Prostate gland (tissue), 2 donors: ENCODE measurements at regions not wholly inside any gene's neighbourhood (a gene's known extent, or its start where the extent isn't known, plus 50 kb on each side); places are given as distances from the start of the nearest gene placed in this dataset.

Source experiments
- POLR2AphosphoS5 ChIP-seq: sonication (generic); formaldehyde crosslinking; IDR thresholded peaks from one replicate; pipeline ENCODE4 v1.6.1; 2017; ENCODE audit warnings: antibody characterized with exemption
- TF ChIP-seq, protein P1 (sequence below), 4 experiments: fragments of 200-600 bp in 2 of 4; fragments of 450-650 bp in 2 of 4; sonication (generic) in 2 of 4; IDR thresholded peaks; 1 replicate in 3 of 4; 2 replicates in 1 of 4; pipeline ENCODE4 v1.5.1; 2016 to 2019; ENCODE audit warnings: antibody characterized with exemption in 4 of 4, mild to moderate bottlenecking in 2 of 4, moderate library complexity in 2 of 4

DNA sequence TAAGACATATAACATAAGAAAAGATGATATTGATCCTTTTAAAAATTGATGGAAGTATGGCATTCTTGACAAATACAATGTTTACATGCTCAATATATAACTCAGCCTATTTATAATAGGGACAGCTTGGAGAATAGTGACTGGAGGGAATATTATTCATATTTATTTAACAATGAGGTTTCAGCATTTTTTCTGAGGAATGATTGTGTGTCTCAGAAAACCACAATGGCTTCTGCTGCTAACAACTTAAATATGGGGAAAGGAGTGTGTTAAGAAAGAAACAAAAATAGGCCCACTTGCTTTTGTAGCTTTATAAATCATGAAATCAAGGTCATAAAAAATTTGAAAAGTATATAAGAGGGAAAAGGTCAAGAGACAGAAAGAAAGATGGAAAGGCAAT lies 163.2 kb upstream of the TBX18 start:
- TF ChIP-seq, protein P1, sequence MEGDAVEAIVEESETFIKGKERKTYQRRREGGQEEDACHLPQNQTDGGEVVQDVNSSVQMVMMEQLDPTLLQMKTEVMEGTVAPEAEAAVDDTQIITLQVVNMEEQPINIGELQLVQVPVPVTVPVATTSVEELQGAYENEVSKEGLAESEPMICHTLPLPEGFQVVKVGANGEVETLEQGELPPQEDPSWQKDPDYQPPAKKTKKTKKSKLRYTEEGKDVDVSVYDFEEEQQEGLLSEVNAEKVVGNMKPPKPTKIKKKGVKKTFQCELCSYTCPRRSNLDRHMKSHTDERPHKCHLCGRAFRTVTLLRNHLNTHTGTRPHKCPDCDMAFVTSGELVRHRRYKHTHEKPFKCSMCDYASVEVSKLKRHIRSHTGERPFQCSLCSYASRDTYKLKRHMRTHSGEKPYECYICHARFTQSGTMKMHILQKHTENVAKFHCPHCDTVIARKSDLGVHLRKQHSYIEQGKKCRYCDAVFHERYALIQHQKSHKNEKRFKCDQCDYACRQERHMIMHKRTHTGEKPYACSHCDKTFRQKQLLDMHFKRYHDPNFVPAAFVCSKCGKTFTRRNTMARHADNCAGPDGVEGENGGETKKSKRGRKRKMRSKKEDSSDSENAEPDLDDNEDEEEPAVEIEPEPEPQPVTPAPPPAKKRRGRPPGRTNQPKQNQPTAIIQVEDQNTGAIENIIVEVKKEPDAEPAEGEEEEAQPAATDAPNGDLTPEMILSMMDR (IDR thresholded peaks at IDR 0.05), result no peak
- no peak for TF ChIP-seq POLR2AphosphoS5
